ENCODE measurements at regions not wholly inside any gene's neighbourhood (a gene's known extent, or its start where the extent isn't known, plus 50 kb on each side); places are given as distances from the start of the nearest gene placed in this dataset.

- TF ChIP-seq YY1 (IDR thresholded peaks at IDR 0.05; ENCODE audit: extremely low read depth, insufficient replicate concordance, low read depth, low read length) (no peak), POLR2A (IDR thresholded peaks at IDR 0.05; ENCODE audit: borderline replicate concordance, extremely low read depth, insufficient read depth, insufficient read length) (no peak), EZH2 (IDR thresholded peaks at IDR 0.05) (no peak), SIN3A (IDR thresholded peaks at IDR 0.05; ENCODE audit: low read depth) (no peak), CTCF (IDR thresholded peaks at IDR 0.05 in 2 of 3, conservative IDR thresholded peaks at IDR 0.05 in 1 of 3; ENCODE audit: borderline replicate concordance in 1 of 3, insufficient read depth in 1 of 3, low read depth in 2 of 3, low read length in 2 of 3) (no peak), ZFX (IDR thresholded peaks at IDR 0.05) (no peak), JUND (IDR thresholded peaks at IDR 0.05) (no peak), CEBPB (IDR thresholded peaks at IDR 0.05; ENCODE audit: low read depth) (no peak), POLR2AphosphoS5 (IDR thresholded peaks at IDR 0.05; ENCODE audit: low read depth, low read length) (no peak), CBX3 (IDR thresholded peaks at IDR 0.05; ENCODE audit: low read depth) (no peak), ATF3 (IDR thresholded peaks at IDR 0.05) (no peak), FOSL1 (IDR thresholded peaks at IDR 0.05; ENCODE audit: low read depth) (no peak)
Observed at GRCh38 chr20:41978875-41979274, 360.7 kb upstream of the CHD6 start.
